ENCODE measurements at regions not wholly inside any gene's neighbourhood (a gene's known extent, or its start where the extent isn't known, plus 50 kb on each side); places are given as distances from the start of the nearest gene placed in this dataset.

- ATAC-seq (no peak), DNase-seq (no peak)
- no peak for TF ChIP-seq CTCF (IDR thresholded peaks at IDR 0.05)
- no peak for TF ChIP-seq POLR2A (IDR thresholded peaks at IDR 0.05)
- intact Hi-C loops (cut with DNase I), result no loop called here
- H3K4me3 ChIP-seq, result no peak overlapping the region
- 90 to 92% methylated on average over 6 of the region's 6 CpGs for WGBS, 2 donors
- no peaks in the 10 kb centered on the region for H3K27me3 ChIP-seq
- no peak overlapping the region for H3K27ac ChIP-seq
- no peaks in the 10 kb centered on the region for H3K4me1 ChIP-seq
- no peaks in the 10 kb centered on the region for H3K36me3 ChIP-seq (replicated peaks in 1 of 2; ENCODE audit: insufficient read depth in 1 of 2, low read depth in 2 of 2)
- no peaks in the 10 kb centered on the region for H3K9me3 ChIP-seq
These were observed 67.6 kb downstream of the NENF start for GRCh38 chr1:212500351-212500750.

GRCh38 chr1:212500983-212501382 is 68.3 kb downstream of the NENF start:
- 90 to 95% methylated on average over 1 of the region's 1 CpG for WGBS, 2 donors
- ATAC-seq, result no peak

GRCh38 chr1:212503714-212504113 is 71.0 kb downstream of the NENF start:
- no peaks in the 10 kb centered on the region for H3K4me1 ChIP-seq
- intact Hi-C loops (cut with DNase I), result no loop called here
- no peak overlapping the region for H3K4me3 ChIP-seq
- ATAC-seq (no peak), DNase-seq (no peak)
- 83 to 89% methylated on average over 3 of the region's 3 CpGs for WGBS, 2 donors
- no peak overlapping the region for H3K27ac ChIP-seq
- H3K9me3 ChIP-seq, result no peaks in the 10 kb centered on the region
- TF ChIP-seq CTCF (IDR thresholded peaks at IDR 0.05) (no peak), POLR2A (IDR thresholded peaks at IDR 0.05) (no peak)
- no peaks in the 10 kb centered on the region for H3K27me3 ChIP-seq
- no peaks in the 10 kb centered on the region for H3K36me3 ChIP-seq (replicated peaks in 1 of 2; ENCODE audit: insufficient read depth in 1 of 2, low read depth in 2 of 2)

More at GRCh38 chr1:212500983-212501382, 68.3 kb downstream of the NENF start:
- H3K27ac ChIP-seq, result no peak overlapping the region
- H3K27me3 ChIP-seq, result no peaks in the 10 kb centered on the region
- intact Hi-C loops (cut with DNase I), result no loop called here
- TF ChIP-seq POLR2A (IDR thresholded peaks at IDR 0.05), result no peak
- no peak for TF ChIP-seq CTCF (IDR thresholded peaks at IDR 0.05)
- no peaks in the 10 kb centered on the region for H3K9me3 ChIP-seq
- DNase-seq, result no peak
- no peaks in the 10 kb centered on the region for H3K36me3 ChIP-seq (replicated peaks in 1 of 2; ENCODE audit: insufficient read depth in 1 of 2, low read depth in 2 of 2)
- no peak overlapping the region for H3K4me3 ChIP-seq
- H3K4me1 ChIP-seq, result no peaks in the 10 kb centered on the region

GRCh38 chr1:212504171-212504803 is 71.6 kb downstream of the NENF start:
- Histone ChIP-seq H3K36me3 (replicated peaks in 1 of 2; ENCODE audit: insufficient read depth in 1 of 2, low read depth in 2 of 2) (no peaks in the 10 kb centered on the region), H3K4me3 (no peak overlapping the region), H3K27ac (no peak overlapping the region), H3K27me3 (no peaks in the 10 kb centered on the region), H3K4me1 (no peaks in the 10 kb centered on the region), H3K9me3 (no peaks in the 10 kb centered on the region)
- intact Hi-C loops (cut with DNase I), result no loop called here
- 68 to 76% methylated on average over 4 of the region's 4 CpGs for WGBS, 2 donors
- no peak for TF ChIP-seq CTCF (IDR thresholded peaks at IDR 0.05)
- TF ChIP-seq POLR2A (IDR thresholded peaks at IDR 0.05), result no peak
- ATAC-seq (no peak), DNase-seq (no peak)

GRCh38 chr1:212506666-212507065 is 73.9 kb downstream of the NENF start:
- intact Hi-C loops (cut with DNase I), result no loop called here
- no peak for TF ChIP-seq POLR2A (IDR thresholded peaks at IDR 0.05)
- TF ChIP-seq CTCF (IDR thresholded peaks at IDR 0.05), result no peak
- Histone ChIP-seq H3K9me3 (no peaks in the 10 kb centered on the region), H3K27ac (no peak overlapping the region), H3K27me3 (no peaks in the 10 kb centered on the region), H3K4me1 (no peaks in the 10 kb centered on the region), H3K4me3 (no peak overlapping the region), H3K36me3 (replicated peaks in 1 of 2; ENCODE audit: insufficient read depth in 1 of 2, low read depth in 2 of 2) (no peaks in the 10 kb centered on the region)
- ATAC-seq (no peak), DNase-seq (no peak)
